22Rv1 (cell line): ENCODE measurements at regions not wholly inside any gene's neighbourhood (a gene's known extent, or its start where the extent isn't known, plus 50 kb on each side); places are given as distances from the start of the nearest gene placed in this dataset.

Experiments
- H3K27ac ChIP-seq: fragments of 450-650 bp; 2 replicates; pipeline ENCODE4 v1.5.1; 2017
- ZFX ChIP-seq: fragments of 450-650 bp; IDR thresholded peaks from 2 replicates; pipeline ENCODE4 v1.6.1; 2017; ENCODE audit warnings: antibody characterized with exemption, borderline replicate concordance
- TF ChIP-seq, protein P1 (sequence below): fragments of 450-650 bp; IDR thresholded peaks from 2 replicates; pipeline ENCODE4 v1.5.1; 2017; ENCODE audit warnings: mild to moderate bottlenecking

DNA sequence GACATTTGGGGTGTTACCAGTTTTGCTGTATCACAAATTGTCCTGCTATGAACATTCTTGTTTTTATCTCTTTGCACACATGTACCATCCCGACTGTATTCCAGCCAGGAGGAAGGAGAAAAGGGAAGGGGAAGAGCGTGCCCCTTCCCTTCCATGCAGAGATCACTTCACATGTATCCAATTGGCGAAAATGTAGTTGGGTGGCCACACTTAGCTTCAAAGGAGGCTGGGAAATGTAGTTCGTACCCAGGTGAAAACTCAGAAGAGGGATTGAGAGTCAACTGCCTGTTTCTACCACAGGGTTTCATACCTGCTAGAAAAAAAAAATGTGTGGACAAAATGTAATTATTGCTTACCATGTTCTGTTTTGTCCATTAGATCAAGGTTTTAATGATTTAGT is 189.1 kb upstream of the PELI2 start:
- H3K27ac ChIP-seq, result no peak overlapping the region
- TF ChIP-seq, protein P1, sequence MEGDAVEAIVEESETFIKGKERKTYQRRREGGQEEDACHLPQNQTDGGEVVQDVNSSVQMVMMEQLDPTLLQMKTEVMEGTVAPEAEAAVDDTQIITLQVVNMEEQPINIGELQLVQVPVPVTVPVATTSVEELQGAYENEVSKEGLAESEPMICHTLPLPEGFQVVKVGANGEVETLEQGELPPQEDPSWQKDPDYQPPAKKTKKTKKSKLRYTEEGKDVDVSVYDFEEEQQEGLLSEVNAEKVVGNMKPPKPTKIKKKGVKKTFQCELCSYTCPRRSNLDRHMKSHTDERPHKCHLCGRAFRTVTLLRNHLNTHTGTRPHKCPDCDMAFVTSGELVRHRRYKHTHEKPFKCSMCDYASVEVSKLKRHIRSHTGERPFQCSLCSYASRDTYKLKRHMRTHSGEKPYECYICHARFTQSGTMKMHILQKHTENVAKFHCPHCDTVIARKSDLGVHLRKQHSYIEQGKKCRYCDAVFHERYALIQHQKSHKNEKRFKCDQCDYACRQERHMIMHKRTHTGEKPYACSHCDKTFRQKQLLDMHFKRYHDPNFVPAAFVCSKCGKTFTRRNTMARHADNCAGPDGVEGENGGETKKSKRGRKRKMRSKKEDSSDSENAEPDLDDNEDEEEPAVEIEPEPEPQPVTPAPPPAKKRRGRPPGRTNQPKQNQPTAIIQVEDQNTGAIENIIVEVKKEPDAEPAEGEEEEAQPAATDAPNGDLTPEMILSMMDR, result no peak
- TF ChIP-seq ZFX, result no peak

DNA sequence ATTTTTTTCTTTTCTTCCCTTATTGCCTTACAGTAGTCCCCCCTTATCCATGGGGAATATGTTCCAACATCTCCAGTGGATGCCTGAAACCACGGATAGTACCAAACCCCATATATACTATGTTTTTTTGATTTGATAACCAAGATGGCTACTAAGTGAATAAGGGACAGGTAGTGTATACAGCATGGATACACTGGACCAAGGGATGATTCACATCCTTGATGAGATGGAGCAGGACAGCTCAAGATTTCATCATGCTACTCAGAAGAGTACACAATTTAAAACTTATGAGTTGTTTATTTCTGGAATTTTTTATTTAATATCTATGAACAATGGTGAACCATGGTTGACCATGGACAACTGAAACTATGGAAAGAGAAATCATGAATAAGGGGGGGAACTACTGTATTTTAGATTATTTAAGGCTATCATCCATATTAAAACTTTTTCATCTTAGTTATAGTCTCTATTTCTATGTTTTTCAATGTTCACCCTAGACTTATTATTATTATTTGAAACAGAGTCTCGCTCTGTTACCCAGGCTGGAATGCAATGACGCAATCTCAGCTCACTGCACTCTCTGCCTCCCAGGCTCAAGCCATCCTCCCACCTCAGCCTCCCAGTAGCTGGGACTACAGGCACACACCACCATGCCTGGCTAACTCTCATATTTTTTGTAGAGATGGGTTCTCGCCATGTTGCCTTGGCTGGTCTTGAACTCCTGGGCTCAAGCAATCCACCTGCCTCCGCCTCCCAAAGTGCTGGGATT is 188.0 kb upstream of the PELI2 start:
- H3K27ac ChIP-seq, result no peak overlapping the region
- TF ChIP-seq, protein P1, result no peak
- no peak for TF ChIP-seq ZFX

DNA sequence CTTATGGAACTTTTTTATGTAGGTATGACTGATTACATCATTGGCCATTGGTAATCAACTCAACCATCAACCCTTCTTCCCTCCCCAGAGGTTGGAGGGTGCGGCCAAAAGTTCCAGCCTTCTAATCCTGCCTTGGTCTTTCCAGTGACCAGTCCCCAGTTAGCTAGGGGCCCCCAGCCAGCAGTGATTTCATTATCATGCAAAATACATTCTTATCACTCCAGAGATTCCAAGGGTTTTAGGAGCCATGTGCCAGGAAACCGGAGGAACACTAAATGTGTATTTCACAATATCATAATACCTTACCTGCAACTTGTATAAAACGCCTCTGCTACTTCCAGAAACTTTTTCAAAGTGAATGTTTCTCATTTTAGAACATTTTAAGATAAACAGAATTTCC is 181.5 kb upstream of the PELI2 start:
- no peak overlapping the region for H3K27ac ChIP-seq

DNA sequence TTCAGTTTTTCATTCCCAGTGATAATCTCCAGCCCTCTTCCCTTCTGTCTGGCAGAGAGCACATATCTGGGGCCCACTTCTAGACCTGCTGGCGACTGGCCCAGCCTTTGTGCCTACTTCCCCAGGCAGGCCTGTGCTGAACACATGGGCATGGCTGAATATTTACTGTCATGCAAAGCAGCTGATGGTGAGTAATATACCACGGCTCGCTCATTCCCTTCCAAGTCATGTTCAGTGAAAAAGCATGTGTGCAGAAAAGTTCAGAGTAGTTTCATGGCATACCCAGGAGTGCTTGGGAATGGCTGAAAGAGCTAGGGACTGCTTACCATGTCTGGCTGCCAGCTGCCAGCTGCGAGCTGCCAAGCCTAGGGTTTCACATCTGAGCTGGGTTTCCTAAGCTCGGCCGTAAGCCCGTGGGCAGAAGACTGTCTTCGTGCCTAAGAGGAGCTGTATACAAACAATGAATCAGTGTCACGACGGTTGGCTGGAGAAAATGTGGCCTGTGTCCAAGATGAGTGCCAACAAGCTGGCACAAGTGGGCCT is 179.9 kb upstream of the PELI2 start:
- TF ChIP-seq, protein P1, result no peak
- no peak for TF ChIP-seq ZFX
- no peak overlapping the region for H3K27ac ChIP-seq

More for the DNA sequence above, 181.5 kb upstream of the PELI2 start:
- no peak for TF ChIP-seq ZFX
- TF ChIP-seq, protein P1, result no peak

DNA sequence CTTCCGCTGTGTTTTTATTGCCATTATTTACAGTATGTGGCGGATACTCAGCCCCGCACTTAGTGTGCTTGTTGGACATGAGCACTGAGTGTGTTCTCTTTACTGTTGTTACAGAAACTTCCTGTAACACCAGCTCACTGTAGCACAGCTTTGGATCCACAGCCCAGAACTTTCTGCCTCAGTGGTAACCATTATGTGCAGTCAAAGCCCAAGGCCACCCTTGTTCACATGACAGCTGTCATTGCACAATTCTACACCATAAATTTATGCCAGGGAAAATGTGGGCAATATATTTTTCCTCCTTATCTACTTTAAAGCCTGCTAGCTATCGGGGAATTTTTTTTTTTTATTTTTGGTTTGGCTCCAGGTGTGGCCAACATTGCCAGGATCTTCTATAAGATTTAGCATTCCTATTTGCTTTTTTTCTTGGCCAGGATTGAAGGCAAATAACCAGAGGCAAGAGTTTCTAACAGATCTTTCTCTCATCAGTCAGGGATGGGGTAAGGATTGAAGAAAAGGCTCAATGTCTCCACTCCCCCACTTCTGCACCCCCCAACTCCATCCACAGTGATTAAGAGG is 176.0 kb upstream of the PELI2 start:
- peak overlapping the region; percentile 30; the same call in 1 of the 2 replicates for H3K27ac ChIP-seq
- TF ChIP-seq ZFX, result no peak
- TF ChIP-seq, protein P1, result no peak

DNA sequence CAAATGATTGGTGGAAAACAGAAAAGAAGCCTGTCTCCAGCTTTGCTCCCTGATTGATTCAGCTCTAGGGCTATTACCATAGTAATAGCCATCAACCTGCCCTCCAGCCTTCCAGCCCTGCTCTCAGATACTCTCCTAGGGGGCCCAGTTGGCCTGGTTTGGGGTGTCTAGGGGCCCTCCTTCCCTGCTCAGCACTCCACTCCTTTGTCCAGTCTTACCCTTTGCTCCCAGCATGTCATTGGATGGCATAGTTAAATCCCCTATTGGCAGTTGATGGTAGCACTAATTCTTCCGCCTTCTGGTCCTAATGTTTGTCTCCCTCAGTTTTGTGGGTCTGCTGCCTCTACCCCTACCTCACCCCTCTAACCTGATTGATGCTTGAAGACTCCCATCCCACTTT is 175.4 kb upstream of the PELI2 start:
- TF ChIP-seq ZFX, result no peak
- TF ChIP-seq, protein P1, result no peak
- no peak overlapping the region for H3K27ac ChIP-seq

DNA sequence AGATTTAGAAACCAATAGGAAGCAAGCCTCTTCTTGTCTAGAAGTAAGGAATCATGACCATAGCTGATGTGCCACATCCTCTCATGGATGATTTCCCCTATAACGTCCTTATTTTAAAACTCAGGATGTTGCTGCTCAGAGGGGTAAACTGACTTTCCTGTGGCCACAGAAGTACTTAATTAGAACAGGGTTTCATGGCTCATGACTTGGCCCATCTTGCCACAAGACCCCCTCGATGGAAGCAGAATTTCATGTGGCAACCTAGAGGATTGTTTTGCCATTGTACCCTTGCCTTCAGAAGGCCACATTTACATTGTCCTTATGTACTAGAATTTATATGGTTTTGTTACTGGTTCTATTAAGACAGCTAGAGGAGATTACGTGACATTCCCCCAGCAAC is 173.5 kb upstream of the PELI2 start:
- TF ChIP-seq, protein P1, result no peak
- no peak for TF ChIP-seq ZFX
- no peak overlapping the region for H3K27ac ChIP-seq
